ENCODE measurements at regions not wholly inside any gene's neighbourhood (a gene's known extent, or its start where the extent isn't known, plus 50 kb on each side); places are given as distances from the start of the nearest gene placed in this dataset.

- no peak overlapping the region for H3K27ac ChIP-seq
- H3K9me3 ChIP-seq = no peaks in the 10 kb centered on the region
- TF ChIP-seq POLR2A (IDR thresholded peaks at IDR 0.05) = no peak
- TF ChIP-seq CTCF (IDR thresholded peaks at IDR 0.05) = no peak
- H3K36me3 ChIP-seq = no peaks in the 10 kb centered on the region
- no peak overlapping the region for H3K4me3 ChIP-seq
- intact Hi-C loops (cut with DNase I; ENCODE audit: low total_unique reads) = no loop called here
- no peaks in the 10 kb centered on the region for H3K4me1 ChIP-seq
- no peaks in the 10 kb centered on the region for H3K27me3 ChIP-seq
- DNase-seq = no peak
Observed at GRCh38 chr3:190252080-190252479, 70.2 kb downstream of the CLDN1 start.

GRCh38 chr3:190249414-190249813 is 72.8 kb downstream of the CLDN1 start:
- Histone ChIP-seq H3K27ac (no peak overlapping the region), H3K4me1 (no peaks in the 10 kb centered on the region), H3K36me3 (no peaks in the 10 kb centered on the region), H3K4me3 (no peak overlapping the region), H3K9me3 (no peaks in the 10 kb centered on the region), H3K27me3 (no peaks in the 10 kb centered on the region)
- TF ChIP-seq CTCF (IDR thresholded peaks at IDR 0.05) = peak in 1 of 4 experiments; percentile 4
- no peak for TF ChIP-seq POLR2A (IDR thresholded peaks at IDR 0.05)
- intact Hi-C loops (cut with DNase I; ENCODE audit: low total_unique reads) = no loop called here
- DNase-seq = no peak

GRCh38 chr3:190242147-190242546 is 80.1 kb downstream of the CLDN1 start:
- H3K27me3 ChIP-seq = no peaks in the 10 kb centered on the region
- no peak overlapping the region for H3K27ac ChIP-seq
- H3K4me3 ChIP-seq = no peak overlapping the region
- DNase-seq = no peak
- H3K4me1 ChIP-seq = no peaks in the 10 kb centered on the region
- peaks cover 0 to 2% of the 10 kb centered on the region in 2 donors for H3K9me3 ChIP-seq
- intact Hi-C loops (cut with DNase I; ENCODE audit: low total_unique reads) = no loop called here
- H3K36me3 ChIP-seq = no peaks in the 10 kb centered on the region
- no peak for TF ChIP-seq CTCF (IDR thresholded peaks at IDR 0.05)
- no peak for TF ChIP-seq POLR2A (IDR thresholded peaks at IDR 0.05)

- H3K4me1 ChIP-seq = no peaks in the 10 kb centered on the region
Observed at GRCh38 chr3:190239325-190239724, 82.9 kb downstream of the CLDN1 start.

GRCh38 chr3:190238871-190239270 is 83.4 kb downstream of the CLDN1 start:
- H3K27ac ChIP-seq = no peak overlapping the region
- intact Hi-C loops (cut with DNase I; ENCODE audit: low total_unique reads) = no loop called here
- H3K27me3 ChIP-seq = no peaks in the 10 kb centered on the region
- H3K4me3 ChIP-seq = no peak overlapping the region
- TF ChIP-seq POLR2A (IDR thresholded peaks at IDR 0.05) (no peak), CTCF (IDR thresholded peaks at IDR 0.05) (no peak)
- no peaks in the 10 kb centered on the region for H3K36me3 ChIP-seq
- peaks cover 0 to 2% of the 10 kb centered on the region in 2 donors for H3K9me3 ChIP-seq
- DNase-seq = no peak
- H3K4me1 ChIP-seq = no peaks in the 10 kb centered on the region

More at GRCh38 chr3:190239325-190239724, 82.9 kb downstream of the CLDN1 start:
- intact Hi-C loops (cut with DNase I; ENCODE audit: low total_unique reads) = no loop called here
- no peak for TF ChIP-seq CTCF (IDR thresholded peaks at IDR 0.05)
- TF ChIP-seq POLR2A (IDR thresholded peaks at IDR 0.05) = no peak
- Histone ChIP-seq H3K9me3 (peaks cover 0 to 2% of the 10 kb centered on the region in 2 donors), H3K27ac (no peak overlapping the region), H3K4me3 (no peak overlapping the region), H3K27me3 (no peaks in the 10 kb centered on the region), H3K36me3 (no peaks in the 10 kb centered on the region)
- no peak for DNase-seq
